ENCODE measurements at regions not wholly inside any gene's neighbourhood (a gene's known extent, or its start where the extent isn't known, plus 50 kb on each side); places are given as distances from the start of the nearest gene placed in this dataset.

- TF ChIP-seq TCF7L2 (IDR thresholded peaks at IDR 0.05; ENCODE audit: low read depth, low read length) = no peak
- no peak for TF ChIP-seq ZZZ3 (CRISPR knock-in tag; IDR thresholded peaks at IDR 0.05; ENCODE audit: borderline replicate concordance)
These were observed 110.7 kb upstream of the DHX40 start for GRCh38 chr17:59454633-59455105.
